ENCODE measurements at regions not wholly inside any gene's neighbourhood (a gene's known extent, or its start where the extent isn't known, plus 50 kb on each side); places are given as distances from the start of the nearest gene placed in this dataset.

DNA sequence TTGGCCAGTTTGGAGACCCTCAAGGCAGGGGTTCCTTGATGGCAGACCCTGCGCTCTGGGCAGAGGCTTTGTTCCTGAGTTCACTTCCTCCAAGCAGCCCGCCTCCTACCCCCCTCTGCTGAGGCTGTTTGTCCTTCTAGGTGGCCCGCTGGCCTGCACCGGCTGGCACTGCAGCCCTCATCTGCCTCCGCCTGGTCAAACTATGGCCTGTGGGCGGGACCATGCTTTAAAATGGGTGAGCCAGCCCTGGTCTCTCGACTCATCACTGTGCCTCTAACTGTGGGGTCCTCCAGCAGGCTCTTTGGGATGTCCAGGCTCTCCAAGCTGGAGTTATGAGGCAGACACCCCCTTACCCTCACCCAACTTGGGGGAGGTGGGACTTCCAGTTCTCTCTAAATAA is 78.9 kb upstream of the SLC22A11 start:
- TF ChIP-seq EZH2 (IDR thresholded peaks at IDR 0.05; ENCODE audit: insufficient read depth, poor library complexity, severe bottlenecking) (no peak), EZH2phosphoT487 (IDR thresholded peaks at IDR 0.05; ENCODE audit: insufficient read depth, low read depth) (no peak)
